Glutamatergic neuron (in vitro differentiated cells): ENCODE measurements at regions not wholly inside any gene's neighbourhood (a gene's known extent, or its start where the extent isn't known, plus 50 kb on each side); places are given as distances from the start of the nearest gene placed in this dataset.

ENCODE experiments used
- DNase-seq: peaks from one replicate; pipeline ENCODE4 v3.0.0; 2022
- H3K27ac Mint-ChIP-seq: one replicate; pipeline ENCODE4 v1.8.0; 2020; ENCODE audit warnings: mild to moderate bottlenecking, mixed read lengths, inconsistent platforms; ENCODE audit not compliant: unreplicated experiment
- H3K27me3 Mint-ChIP-seq: one replicate; pipeline ENCODE4 v1.8.0; 2020; ENCODE audit warnings: mild to moderate bottlenecking, moderate library complexity, mixed read lengths, inconsistent platforms; ENCODE audit not compliant: unreplicated experiment
- H3K36me3 Mint-ChIP-seq: one replicate; pipeline ENCODE4 v1.8.0; 2020; ENCODE audit warnings: mild to moderate bottlenecking, mixed read lengths, inconsistent platforms; ENCODE audit not compliant: unreplicated experiment
- H3K4me1 Mint-ChIP-seq: one replicate; pipeline ENCODE4 v1.8.0; 2020; ENCODE audit warnings: mild to moderate bottlenecking, low read depth, mixed read lengths, inconsistent platforms; ENCODE audit not compliant: unreplicated experiment
- H3K4me3 Mint-ChIP-seq: one replicate; pipeline ENCODE4 v1.8.0; 2020; ENCODE audit warnings: mild to moderate bottlenecking, mixed read lengths, inconsistent platforms; ENCODE audit not compliant: unreplicated experiment
- H3K9me3 Mint-ChIP-seq: one replicate; pipeline ENCODE4 v1.8.0; 2020; ENCODE audit warnings: mild to moderate bottlenecking, moderate library complexity, mixed read lengths, inconsistent platforms; ENCODE audit not compliant: unreplicated experiment
- TF ChIP-seq, protein P1 (sequence below): fragments of 200-600 bp; sonication (generic); IDR thresholded peaks from one replicate; pipeline ENCODE4 v1.5.0; 2021; ENCODE audit not compliant: partially characterized antibody, unreplicated experiment

DNA sequence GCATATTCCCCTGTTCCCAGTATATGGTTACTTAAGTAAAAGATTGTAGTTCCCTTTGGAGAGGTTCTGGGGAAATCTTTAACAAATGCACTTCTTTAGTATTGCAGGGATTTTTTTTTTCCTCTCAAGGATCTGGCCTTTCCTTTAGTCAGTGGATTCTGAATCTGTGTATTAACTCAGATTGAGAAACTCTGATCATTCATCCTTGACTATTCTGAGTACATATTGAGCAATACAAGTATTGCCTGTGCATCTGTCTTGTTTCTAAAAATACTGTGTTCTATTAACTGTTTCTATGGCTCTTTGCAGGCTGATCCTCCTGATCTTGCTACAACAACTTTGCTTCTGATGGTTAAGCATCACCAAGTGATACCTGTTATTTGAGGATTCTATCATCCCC lies 67.8 kb upstream of the FGGY start:
- H3K4me3 Mint-ChIP-seq, result no peak overlapping the region
- H3K27ac Mint-ChIP-seq, result no peak overlapping the region
- H3K4me1 Mint-ChIP-seq, result no peaks in the 10 kb centered on the region
- H3K36me3 Mint-ChIP-seq, result no peaks in the 10 kb centered on the region
- no peak for DNase-seq
- TF ChIP-seq, protein P1, sequence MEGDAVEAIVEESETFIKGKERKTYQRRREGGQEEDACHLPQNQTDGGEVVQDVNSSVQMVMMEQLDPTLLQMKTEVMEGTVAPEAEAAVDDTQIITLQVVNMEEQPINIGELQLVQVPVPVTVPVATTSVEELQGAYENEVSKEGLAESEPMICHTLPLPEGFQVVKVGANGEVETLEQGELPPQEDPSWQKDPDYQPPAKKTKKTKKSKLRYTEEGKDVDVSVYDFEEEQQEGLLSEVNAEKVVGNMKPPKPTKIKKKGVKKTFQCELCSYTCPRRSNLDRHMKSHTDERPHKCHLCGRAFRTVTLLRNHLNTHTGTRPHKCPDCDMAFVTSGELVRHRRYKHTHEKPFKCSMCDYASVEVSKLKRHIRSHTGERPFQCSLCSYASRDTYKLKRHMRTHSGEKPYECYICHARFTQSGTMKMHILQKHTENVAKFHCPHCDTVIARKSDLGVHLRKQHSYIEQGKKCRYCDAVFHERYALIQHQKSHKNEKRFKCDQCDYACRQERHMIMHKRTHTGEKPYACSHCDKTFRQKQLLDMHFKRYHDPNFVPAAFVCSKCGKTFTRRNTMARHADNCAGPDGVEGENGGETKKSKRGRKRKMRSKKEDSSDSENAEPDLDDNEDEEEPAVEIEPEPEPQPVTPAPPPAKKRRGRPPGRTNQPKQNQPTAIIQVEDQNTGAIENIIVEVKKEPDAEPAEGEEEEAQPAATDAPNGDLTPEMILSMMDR, result no peak
- H3K27me3 Mint-ChIP-seq, result peaks cover 3% of the 10 kb centered on the region
- H3K9me3 Mint-ChIP-seq, result no peaks in the 10 kb centered on the region

DNA sequence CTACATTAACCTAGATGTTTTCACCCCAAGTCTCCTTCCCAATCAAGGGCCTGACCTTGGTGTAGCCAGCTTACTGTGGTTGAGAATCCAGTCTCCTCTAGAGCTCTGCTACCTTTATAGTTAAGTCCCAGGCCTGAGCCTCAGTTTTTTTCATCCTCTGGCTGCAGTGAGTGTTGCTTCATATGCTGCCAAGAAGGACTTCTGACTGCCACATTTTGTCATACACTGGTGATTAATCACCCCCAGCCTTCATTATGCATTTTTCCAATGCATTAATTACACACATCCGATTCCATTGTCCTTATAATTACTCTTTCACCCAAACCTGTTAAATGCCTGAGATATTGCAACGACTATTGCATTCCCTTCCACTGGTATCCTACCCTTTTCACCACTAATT lies 66.3 kb upstream of the FGGY start:
- Mint-ChIP-seq H3K36me3 (no peaks in the 10 kb centered on the region), H3K27me3 (peaks cover 3% of the 10 kb centered on the region), H3K9me3 (no peaks in the 10 kb centered on the region), H3K4me3 (no peak overlapping the region), H3K27ac (no peak overlapping the region), H3K4me1 (no peaks in the 10 kb centered on the region)
- TF ChIP-seq, protein P1, result no peak
- DNase-seq, result no peak

DNA sequence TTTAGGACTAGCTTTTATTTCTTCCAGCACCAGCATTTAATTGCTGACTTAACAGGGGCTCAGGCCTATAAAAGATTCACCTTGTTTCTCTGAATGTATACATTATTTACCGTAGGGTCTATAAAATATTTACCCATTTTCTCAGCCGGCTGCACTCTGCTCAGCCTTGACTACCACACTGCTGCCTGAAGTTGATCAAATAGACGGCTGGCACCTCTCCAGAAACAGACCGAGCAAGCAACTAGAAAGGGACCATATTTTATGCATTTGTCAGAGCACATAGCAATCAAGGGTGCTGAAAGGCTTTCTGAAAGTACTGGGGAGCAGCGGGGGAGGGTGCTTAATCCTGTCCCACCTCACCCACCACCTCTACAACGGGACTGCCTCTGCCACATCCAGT lies 64.7 kb upstream of the FGGY start:
- no peaks in the 10 kb centered on the region for H3K36me3 Mint-ChIP-seq
- no peak overlapping the region for H3K27ac Mint-ChIP-seq
- no peak overlapping the region for H3K4me3 Mint-ChIP-seq
- no peaks in the 10 kb centered on the region for H3K4me1 Mint-ChIP-seq
- H3K27me3 Mint-ChIP-seq, result peaks cover 1% of the 10 kb centered on the region
- H3K9me3 Mint-ChIP-seq, result no peaks in the 10 kb centered on the region
- TF ChIP-seq, protein P1, result no peak
- DNase-seq, result no peak

DNA sequence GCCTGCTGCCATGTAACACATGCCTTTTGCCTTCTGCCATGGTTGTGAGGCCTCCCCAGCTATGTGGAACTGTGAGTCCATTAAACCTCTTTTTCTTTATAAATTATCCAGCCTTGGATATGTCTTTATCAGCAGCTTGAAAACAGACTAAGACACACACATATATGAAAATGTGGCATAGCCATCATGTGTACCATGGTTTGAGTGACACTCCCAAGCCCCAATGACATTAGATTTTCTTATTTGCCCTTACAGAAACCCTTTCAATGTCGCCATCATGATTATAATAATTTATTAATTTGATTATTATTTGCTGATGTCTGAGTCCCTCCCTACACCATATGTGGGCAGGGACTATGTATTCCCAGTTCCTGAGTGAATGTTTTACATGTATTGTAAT lies 63.5 kb upstream of the FGGY start:
- H3K27ac Mint-ChIP-seq, result no peak overlapping the region
- no peak overlapping the region for H3K4me3 Mint-ChIP-seq
- H3K36me3 Mint-ChIP-seq, result no peaks in the 10 kb centered on the region
- H3K27me3 Mint-ChIP-seq, result peaks cover 1% of the 10 kb centered on the region
- no peaks in the 10 kb centered on the region for H3K4me1 Mint-ChIP-seq
- TF ChIP-seq, protein P1, result no peak
- H3K9me3 Mint-ChIP-seq, result no peaks in the 10 kb centered on the region
- DNase-seq, result no peak

DNA sequence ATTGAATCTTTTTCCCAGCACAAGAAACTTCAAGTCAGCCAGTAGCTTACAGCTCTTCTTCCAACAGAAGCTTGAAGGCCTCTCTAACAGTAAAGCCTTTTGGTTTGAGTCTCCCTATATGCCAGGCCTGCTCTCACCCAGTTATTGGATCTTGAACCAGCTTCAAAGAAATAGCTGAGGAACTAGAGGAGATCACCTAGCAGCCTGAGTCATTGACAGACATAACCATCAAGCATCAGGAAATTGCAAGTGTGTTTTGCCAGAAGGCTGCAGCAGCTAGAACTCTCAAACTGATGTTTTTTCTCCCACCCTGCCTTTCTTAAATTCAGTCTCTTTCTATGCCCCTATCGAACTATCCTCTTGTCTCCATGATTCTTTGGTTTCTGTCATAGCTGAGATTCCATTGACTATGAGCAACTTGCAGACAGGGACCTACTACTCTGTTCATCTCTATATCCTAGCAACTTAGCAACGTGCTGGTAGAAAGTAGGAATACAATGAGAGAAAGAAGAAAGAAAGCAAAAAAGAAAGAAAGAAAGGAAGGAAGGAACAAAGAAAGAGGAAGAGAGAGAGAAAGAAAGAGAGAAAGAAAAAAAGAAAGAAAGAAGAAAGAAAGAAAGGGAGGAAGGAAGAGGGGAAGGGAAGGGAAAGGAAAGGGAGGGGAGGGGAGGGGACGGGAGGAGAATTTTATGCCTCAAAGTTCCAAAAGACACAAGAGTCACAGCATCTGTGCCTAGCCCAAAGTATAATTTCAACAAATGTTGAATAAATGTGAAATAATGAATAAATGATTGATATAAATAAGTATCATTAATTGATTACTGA lies 60.0 kb upstream of the FGGY start:
- Mint-ChIP-seq H3K4me3 (no peak overlapping the region), H3K9me3 (no peaks in the 10 kb centered on the region), H3K4me1 (no peaks in the 10 kb centered on the region), H3K27ac (no peak overlapping the region), H3K27me3 (no peaks in the 10 kb centered on the region), H3K36me3 (no peaks in the 10 kb centered on the region)
- TF ChIP-seq, protein P1, result no peak
- DNase-seq, result no peak
